Transverse colon (tissue), 4 donors: ENCODE measurements at regions not wholly inside any gene's neighbourhood (a gene's known extent, or its start where the extent isn't known, plus 50 kb on each side); places are given as distances from the start of the nearest gene placed in this dataset.

Experiments used
- EP300 ChIP-seq: sonication (generic); formaldehyde crosslinking; IDR thresholded peaks from one replicate; pipeline ENCODE4 v1.6.1; 2017; ENCODE audit warnings: antibody characterized with exemption, low read depth
- POLR2A ChIP-seq: fragments of 450-650 bp; IDR thresholded peaks from one replicate; pipeline ENCODE4 v1.6.1; 2016; ENCODE audit warnings: antibody characterized with exemption, mild to moderate bottlenecking, moderate library complexity
- POLR2AphosphoS5 ChIP-seq, 3 donors: sonication (generic); formaldehyde crosslinking; IDR thresholded peaks; one replicate each; pipeline ENCODE4 v1.6.1; 2016; ENCODE audit warnings: antibody characterized with exemption in 3 of 3
- TF ChIP-seq, protein P1 (sequence below), 5 experiments: fragments of 200-600 bp in 3 of 5; fragments of 450-650 bp in 2 of 5; sonication (generic) in 3 of 5; IDR thresholded peaks; 1 replicate in 2 of 5; 2 replicates in 3 of 5; pipeline ENCODE4 v1.5.1; 2016 to 2017; ENCODE audit warnings: antibody characterized with exemption in 5 of 5, inconsistent platforms in 3 of 5, mild to moderate bottlenecking in 2 of 5, moderate library complexity in 1 of 5

DNA sequence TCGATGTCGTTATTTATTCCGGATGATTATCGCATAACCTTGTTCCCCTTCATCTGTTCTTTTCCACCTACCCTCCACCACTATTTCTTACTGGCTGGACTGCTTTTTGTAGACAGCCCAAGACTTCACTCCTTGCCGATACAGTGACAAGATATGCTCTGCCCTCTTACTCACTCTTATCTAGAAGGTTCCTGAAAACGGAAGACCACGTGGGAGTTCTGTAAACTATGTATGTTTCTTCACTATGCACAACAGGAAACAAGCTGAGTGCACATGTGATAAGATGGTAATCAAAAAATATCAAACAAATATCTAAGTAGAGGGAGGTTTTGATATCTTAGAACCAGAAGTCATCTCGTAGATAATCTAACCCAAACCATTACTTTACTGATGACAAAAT, 122.9 kb upstream of the ARHGAP20 start:
- TF ChIP-seq, protein P1, sequence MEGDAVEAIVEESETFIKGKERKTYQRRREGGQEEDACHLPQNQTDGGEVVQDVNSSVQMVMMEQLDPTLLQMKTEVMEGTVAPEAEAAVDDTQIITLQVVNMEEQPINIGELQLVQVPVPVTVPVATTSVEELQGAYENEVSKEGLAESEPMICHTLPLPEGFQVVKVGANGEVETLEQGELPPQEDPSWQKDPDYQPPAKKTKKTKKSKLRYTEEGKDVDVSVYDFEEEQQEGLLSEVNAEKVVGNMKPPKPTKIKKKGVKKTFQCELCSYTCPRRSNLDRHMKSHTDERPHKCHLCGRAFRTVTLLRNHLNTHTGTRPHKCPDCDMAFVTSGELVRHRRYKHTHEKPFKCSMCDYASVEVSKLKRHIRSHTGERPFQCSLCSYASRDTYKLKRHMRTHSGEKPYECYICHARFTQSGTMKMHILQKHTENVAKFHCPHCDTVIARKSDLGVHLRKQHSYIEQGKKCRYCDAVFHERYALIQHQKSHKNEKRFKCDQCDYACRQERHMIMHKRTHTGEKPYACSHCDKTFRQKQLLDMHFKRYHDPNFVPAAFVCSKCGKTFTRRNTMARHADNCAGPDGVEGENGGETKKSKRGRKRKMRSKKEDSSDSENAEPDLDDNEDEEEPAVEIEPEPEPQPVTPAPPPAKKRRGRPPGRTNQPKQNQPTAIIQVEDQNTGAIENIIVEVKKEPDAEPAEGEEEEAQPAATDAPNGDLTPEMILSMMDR (IDR thresholded peaks at IDR 0.05) = no peak
- TF ChIP-seq EP300 (no peak), POLR2A (no peak), POLR2AphosphoS5 (IDR thresholded peaks at IDR 0.05) (no peak)
